ENCODE measurements at regions not wholly inside any gene's neighbourhood (a gene's known extent, or its start where the extent isn't known, plus 50 kb on each side); places are given as distances from the start of the nearest gene placed in this dataset.

DNA sequence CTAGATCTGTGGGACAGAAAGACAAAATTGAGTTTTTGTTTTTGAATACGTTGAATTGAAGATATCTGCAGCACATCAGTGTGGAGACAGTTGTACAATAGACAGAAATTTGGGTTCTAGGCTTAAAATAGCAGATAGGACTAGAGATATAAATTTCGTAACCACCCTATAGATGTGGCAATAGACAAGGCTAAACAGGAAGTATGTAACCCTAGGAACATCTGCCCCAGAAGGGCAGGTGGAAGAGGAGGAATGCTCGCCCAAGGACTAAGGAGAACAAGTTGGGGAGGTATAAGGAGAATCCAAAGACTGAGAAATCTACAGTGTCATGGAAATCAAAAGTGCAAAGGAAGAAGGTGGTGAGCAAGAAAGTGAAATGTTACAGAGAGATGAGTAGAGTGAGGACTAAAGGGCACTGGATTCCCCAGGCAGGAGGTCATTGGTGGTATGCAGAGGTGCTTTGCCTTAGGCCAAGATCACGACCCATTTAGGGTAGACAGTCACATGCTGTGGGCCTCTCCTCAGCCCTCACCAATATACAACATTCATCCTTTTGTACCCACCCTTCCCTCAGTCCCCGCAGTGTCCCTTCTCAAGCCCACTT lies 109.1 kb upstream of the ELL2 start:
- no peak for TF ChIP-seq CTCF (IDR thresholded peaks at IDR 0.05)
- TF ChIP-seq POLR2A (IDR thresholded peaks at IDR 0.05), result no peak

Data from lower leg skin (tissue), 3 donors.